ENCODE measurements at regions not wholly inside any gene's neighbourhood (a gene's known extent, or its start where the extent isn't known, plus 50 kb on each side); places are given as distances from the start of the nearest gene placed in this dataset.

- no peak for TF ChIP-seq CTCF (IDR thresholded peaks at IDR 0.05)
- no peak for TF ChIP-seq POLR2A (IDR thresholded peaks at IDR 0.05)
Observed at GRCh38 chr2:220767591-220768255, 804.4 kb downstream of the EPHA4 start.

Data from thyroid gland (tissue), 4 donors.